Cardiac fibroblast (primary cell): ENCODE measurements at regions not wholly inside any gene's neighbourhood (a gene's known extent, or its start where the extent isn't known, plus 50 kb on each side); places are given as distances from the start of the nearest gene placed in this dataset.

Experiments used
- DNase-seq, 2 donors: peaks; one replicate each; pipeline versions ENCODE4 v3.0.0 to v3.0.0-alpha.2; 2010; ENCODE audit warnings: low read depth in 2 of 2
- H3K4me3 ChIP-seq, 2 donors: replicated peaks in 1 of 2; 1 replicate in 1 of 2; 2 replicates in 1 of 2; pipeline ENCODE4 v1.5.1; 2011; ENCODE audit warnings: low read depth in 2 of 2, low read length in 2 of 2, mild to moderate bottlenecking in 2 of 2, moderate library complexity in 1 of 2
- CTCF ChIP-seq: IDR thresholded peaks from one replicate; pipeline ENCODE4 v1.5.1; 2011; ENCODE audit warnings: low read depth, mild to moderate bottlenecking, low read length, inconsistent platforms

GRCh38 chr11:134731213-134731961 lies 319.3 kb upstream of the B3GAT1 start:
- no peak for DNase-seq
- no peak overlapping the region for H3K4me3 ChIP-seq
- TF ChIP-seq CTCF: no peak

- H3K4me3 ChIP-seq: no peak overlapping the region
- TF ChIP-seq CTCF: no peak
- no peak for DNase-seq
These were observed 318.6 kb upstream of the B3GAT1 start for GRCh38 chr11:134730561-134731212.

- DNase-seq: no peak
- no peak overlapping the region for H3K4me3 ChIP-seq
- no peak for TF ChIP-seq CTCF
These were observed 318.1 kb upstream of the B3GAT1 start for GRCh38 chr11:134730101-134730500.

GRCh38 chr11:134728186-134728585 lies 316.1 kb upstream of the B3GAT1 start:
- no peak for TF ChIP-seq CTCF
- no peak for DNase-seq
- H3K4me3 ChIP-seq: no peak overlapping the region

GRCh38 chr11:134727636-134728035 lies 315.6 kb upstream of the B3GAT1 start:
- DNase-seq: no peak
- TF ChIP-seq CTCF: no peak

GRCh38 chr11:134727204-134727603 lies 315.2 kb upstream of the B3GAT1 start:
- TF ChIP-seq CTCF: no peak
- no peak for DNase-seq
- no peak overlapping the region for H3K4me3 ChIP-seq

More at GRCh38 chr11:134727636-134728035, 315.6 kb upstream of the B3GAT1 start:
- no peak overlapping the region for H3K4me3 ChIP-seq
